Naive thymus-derived CD8-positive, alpha-beta T cell (primary cell): ENCODE measurements at regions not wholly inside any gene's neighbourhood (a gene's known extent, or its start where the extent isn't known, plus 50 kb on each side); places are given as distances from the start of the nearest gene placed in this dataset.

Experiments used
- ATAC-seq, 2 donors: fragments of 150-1000 bp; cut with Tn5 transposase in 1 of 2; sonication (Bioruptor Pico), chemical (Tn5 transposase) in 1 of 2; 1 replicate in 1 of 2; 2 replicates in 1 of 2; pipeline ENCODE4 v1.10.0; 2021; ENCODE audit warnings: mild to moderate bottlenecking in 2 of 2, moderate library complexity in 2 of 2
- POLR2A ChIA-PET: fragments of 350-600 bp; sonication (Branson Sonifier 250); formaldehyde crosslinking; loops from one replicate; lab custom pipeline; 2021; ENCODE audit warnings: antibody characterized with exemption; lab: Charles Lee
- DNase-seq, 10 donors: peaks; one replicate each; pipeline versions ENCODE4 v3.0.0 to v3.0.0-alpha.2; 2020 to 2022
- H3K27ac Mint-ChIP-seq, 10 donors: one replicate each; pipeline ENCODE4 v1.8.0; 2020 to 2022; ENCODE audit warnings: mild to moderate bottlenecking in 10 of 10, mixed read lengths in 10 of 10, moderate library complexity in 4 of 10, inconsistent platforms in 1 of 10
- H3K27me3 Mint-ChIP-seq, 5 donors: one replicate each; pipeline ENCODE4 v1.8.0; 2021 to 2022; ENCODE audit warnings: mixed read lengths in 5 of 5
- H3K36me3 Mint-ChIP-seq, 3 donors: one replicate each; pipeline ENCODE4 v1.8.0; 2020 to 2022; ENCODE audit warnings: mixed read lengths in 3 of 3, mild to moderate bottlenecking in 2 of 3, inconsistent platforms in 1 of 3
- H3K4me1 Mint-ChIP-seq, 4 donors: one replicate each; pipeline ENCODE4 v1.8.0; 2021 to 2022; ENCODE audit warnings: mixed read lengths in 4 of 4
- H3K4me3 Mint-ChIP-seq, 10 donors: one replicate each; pipeline ENCODE4 v1.8.0; 2020 to 2022; ENCODE audit warnings: mild to moderate bottlenecking in 10 of 10, mixed read lengths in 10 of 10, moderate library complexity in 6 of 10, inconsistent platforms in 1 of 10
- H3K9me3 Mint-ChIP-seq, 9 donors: one replicate each; pipeline ENCODE4 v1.8.0; 2020 to 2022; ENCODE audit warnings: mixed read lengths in 9 of 9, mild to moderate bottlenecking in 3 of 9, inconsistent platforms in 1 of 9, moderate library complexity in 1 of 9

DNA sequence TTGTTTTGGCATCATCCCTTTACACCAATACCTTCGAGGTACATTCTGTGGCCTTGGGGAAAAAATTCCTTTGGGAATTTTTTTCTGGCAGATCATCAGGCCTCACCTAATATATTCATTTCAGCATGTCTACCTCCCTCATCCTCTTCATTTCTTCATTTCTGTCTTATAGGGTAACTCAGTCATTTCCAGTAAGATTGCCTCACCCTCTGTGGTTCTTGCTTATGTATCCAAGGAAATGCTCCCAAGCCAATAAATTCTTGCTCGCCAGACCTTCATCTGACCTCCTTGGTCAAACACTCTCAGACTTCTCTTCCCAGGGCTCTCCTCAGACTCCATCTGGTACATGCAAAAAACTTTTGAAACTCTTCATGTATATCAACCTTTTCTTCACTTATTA lies 265.6 kb downstream of the TMX3 start:
- POLR2A ChIA-PET = no interaction called here
- Mint-ChIP-seq H3K36me3 (peaks cover 0 to 2% (median 0%) of the 10 kb centered on the region in 3 donors), H3K27me3 (peaks cover 2 to 12% (median 3%) of the 10 kb centered on the region in 5 donors), H3K27ac (no peak overlapping the region), H3K9me3 (peaks cover 0 to 4% (median 0%) of the 10 kb centered on the region in 9 donors), H3K4me1 (no peaks in the 10 kb centered on the region), H3K4me3 (no peak overlapping the region)
- ATAC-seq (no peak), DNase-seq (no peak)

DNA sequence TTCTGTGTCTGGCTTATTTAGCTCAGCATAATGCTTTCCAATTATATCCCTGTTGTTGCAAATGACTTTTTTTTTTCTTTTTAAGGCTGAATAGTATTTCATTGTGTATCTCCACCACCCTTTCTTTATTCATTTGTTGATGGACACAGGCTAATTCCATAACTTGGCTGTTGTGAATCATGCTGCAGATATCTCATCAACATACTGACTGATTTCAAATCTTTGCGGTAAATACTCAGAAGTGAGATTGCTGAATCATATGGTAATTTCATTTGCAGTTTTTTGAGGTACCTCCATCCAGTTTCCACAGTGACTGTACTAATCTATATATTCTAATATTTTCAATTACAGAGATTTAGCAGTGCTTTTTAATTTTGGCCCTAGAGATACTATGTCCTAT lies 266.2 kb downstream of the TMX3 start:
- no peak overlapping the region for H3K27ac Mint-ChIP-seq
- DNase-seq (no peak), ATAC-seq (no peak)
- POLR2A ChIA-PET = no interaction called here
- peaks cover 2 to 12% (median 3%) of the 10 kb centered on the region in 5 donors for H3K27me3 Mint-ChIP-seq
- H3K36me3 Mint-ChIP-seq = peaks cover 0 to 2% (median 0%) of the 10 kb centered on the region in 3 donors
- H3K9me3 Mint-ChIP-seq = peaks cover 0 to 6% (median 0%) of the 10 kb centered on the region in 9 donors
- no peaks in the 10 kb centered on the region for H3K4me1 Mint-ChIP-seq
- no peak overlapping the region for H3K4me3 Mint-ChIP-seq

DNA sequence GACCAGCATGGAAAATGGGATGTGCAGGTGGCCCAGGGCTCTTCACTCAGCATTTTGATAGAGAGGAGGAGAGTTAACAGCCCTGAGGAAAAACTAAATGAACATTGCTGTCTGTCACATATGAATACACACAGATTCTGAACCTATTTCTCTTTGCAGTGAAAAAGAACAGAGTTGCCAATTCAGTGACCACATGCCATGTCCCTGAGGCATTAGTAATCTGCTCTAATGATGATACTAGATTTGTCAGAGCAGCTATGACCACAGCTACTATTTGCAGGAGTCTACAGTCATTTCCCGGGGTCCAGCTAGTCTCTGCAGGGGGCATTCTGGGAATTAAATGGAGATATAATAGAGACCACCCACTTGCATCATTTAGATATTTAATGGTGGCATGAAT lies 267.6 kb downstream of the TMX3 start:
- Mint-ChIP-seq H3K27ac (no peak overlapping the region), H3K36me3 (peaks cover 0 to 2% (median 0%) of the 10 kb centered on the region in 3 donors), H3K9me3 (peaks cover 0 to 6% (median 0%) of the 10 kb centered on the region in 9 donors), H3K4me1 (no peaks in the 10 kb centered on the region), H3K27me3 (peaks cover 2 to 12% (median 3%) of the 10 kb centered on the region in 5 donors), H3K4me3 (no peak overlapping the region)
- no peak for DNase-seq
- POLR2A ChIA-PET = no interaction called here
- ATAC-seq = no peak

DNA sequence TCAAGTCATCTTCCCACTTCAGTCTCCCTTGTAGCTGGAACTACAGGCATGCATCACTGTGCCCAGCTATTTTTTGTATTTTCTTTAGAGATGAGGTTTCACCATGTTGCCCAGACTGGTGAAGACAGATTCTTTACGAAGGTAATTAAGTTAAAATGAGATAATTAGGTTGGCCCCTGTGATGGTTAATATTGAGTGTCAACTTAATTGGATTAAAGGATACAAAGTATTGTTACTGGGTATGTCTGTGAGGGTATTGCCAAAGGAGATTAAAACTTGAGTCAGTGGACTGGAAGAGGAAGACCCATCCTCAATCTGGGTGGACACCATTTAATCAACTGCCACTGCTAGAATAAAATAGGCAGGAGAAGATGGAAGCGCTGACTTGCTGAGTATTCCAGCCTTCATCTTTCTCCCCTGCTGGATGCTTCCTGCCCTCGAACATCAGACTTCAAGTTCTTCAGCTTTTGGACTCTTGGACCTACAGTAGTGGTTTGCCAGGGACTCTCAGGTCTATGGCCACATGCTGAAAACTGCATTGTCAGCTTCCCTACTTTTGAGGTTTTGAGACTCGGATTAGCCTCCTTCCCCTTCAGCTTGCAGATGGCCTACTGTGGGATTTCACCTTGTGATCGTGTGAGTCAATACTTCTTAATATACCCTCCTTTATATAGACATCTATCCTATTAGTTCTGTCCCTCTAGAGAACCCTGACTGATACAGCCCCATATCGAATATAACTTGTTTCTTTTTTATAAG lies 269.1 kb downstream of the TMX3 start:
- ATAC-seq (no peak), DNase-seq (no peak)
- H3K27me3 Mint-ChIP-seq = peaks cover 0 to 7% (median 3%) of the 10 kb centered on the region in 5 donors
- H3K9me3 Mint-ChIP-seq = peaks cover 0 to 6% (median 0%) of the 10 kb centered on the region in 9 donors
- POLR2A ChIA-PET = no interaction called here
- no peaks in the 10 kb centered on the region for H3K36me3 Mint-ChIP-seq
- H3K4me1 Mint-ChIP-seq = no peaks in the 10 kb centered on the region
- no peak overlapping the region for H3K27ac Mint-ChIP-seq
- no peak overlapping the region for H3K4me3 Mint-ChIP-seq

DNA sequence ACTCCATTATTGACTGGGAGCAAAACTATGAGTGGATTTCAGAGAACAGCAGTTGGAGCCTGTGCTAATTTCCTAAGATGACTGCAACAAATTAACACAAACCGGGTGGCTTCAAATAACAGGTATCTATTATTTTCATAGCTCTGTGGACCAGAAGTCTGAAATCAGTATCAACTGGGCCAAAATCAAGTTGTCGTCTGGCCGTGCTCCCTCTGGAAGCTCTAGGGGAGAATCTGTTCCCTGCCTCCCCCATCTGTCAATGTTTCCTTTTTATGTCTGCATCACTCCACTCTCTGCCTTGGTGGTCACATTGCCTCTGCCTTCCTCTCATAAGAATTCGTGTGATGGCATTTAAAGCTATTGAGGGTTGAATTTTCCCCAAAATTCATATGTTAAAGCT lies 269.8 kb downstream of the TMX3 start:
- H3K4me3 Mint-ChIP-seq = no peak overlapping the region
- H3K4me1 Mint-ChIP-seq = no peaks in the 10 kb centered on the region
- H3K27me3 Mint-ChIP-seq = peaks cover 0 to 7% (median 0%) of the 10 kb centered on the region in 5 donors
- H3K36me3 Mint-ChIP-seq = no peaks in the 10 kb centered on the region
- H3K27ac Mint-ChIP-seq = no peak overlapping the region
- POLR2A ChIA-PET = no interaction called here
- no peak for DNase-seq
- H3K9me3 Mint-ChIP-seq = peaks cover 0 to 6% (median 0%) of the 10 kb centered on the region in 9 donors
- ATAC-seq = no peak

DNA sequence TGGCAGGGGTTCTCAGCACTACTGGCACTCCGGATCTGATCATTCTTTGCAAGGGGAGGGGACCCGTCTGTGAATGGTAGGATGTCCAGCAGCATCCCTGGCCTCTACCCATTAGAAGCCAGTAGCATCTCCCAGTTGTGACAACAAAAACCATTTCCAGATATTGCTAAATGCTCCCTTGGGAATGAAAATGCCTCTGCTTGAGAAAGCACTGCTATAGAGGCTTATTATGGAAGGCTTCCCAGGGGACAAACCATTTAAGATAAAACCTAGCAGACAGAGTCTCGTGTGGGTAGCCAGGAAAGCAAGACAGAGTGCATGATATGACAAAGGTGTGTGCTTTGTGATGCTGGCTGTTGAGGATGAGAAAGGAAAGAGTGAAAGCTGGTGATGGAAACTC lies 273.7 kb downstream of the TMX3 start:
- POLR2A ChIA-PET = no interaction called here
- Mint-ChIP-seq H3K9me3 (peaks cover 0 to 15% (median 2%) of the 10 kb centered on the region in 9 donors), H3K4me3 (no peak overlapping the region), H3K36me3 (no peaks in the 10 kb centered on the region), H3K4me1 (no peaks in the 10 kb centered on the region), H3K27me3 (peaks cover 0 to 6% (median 0%) of the 10 kb centered on the region in 5 donors), H3K27ac (no peak overlapping the region)
- ATAC-seq = no peak
- no peak for DNase-seq

DNA sequence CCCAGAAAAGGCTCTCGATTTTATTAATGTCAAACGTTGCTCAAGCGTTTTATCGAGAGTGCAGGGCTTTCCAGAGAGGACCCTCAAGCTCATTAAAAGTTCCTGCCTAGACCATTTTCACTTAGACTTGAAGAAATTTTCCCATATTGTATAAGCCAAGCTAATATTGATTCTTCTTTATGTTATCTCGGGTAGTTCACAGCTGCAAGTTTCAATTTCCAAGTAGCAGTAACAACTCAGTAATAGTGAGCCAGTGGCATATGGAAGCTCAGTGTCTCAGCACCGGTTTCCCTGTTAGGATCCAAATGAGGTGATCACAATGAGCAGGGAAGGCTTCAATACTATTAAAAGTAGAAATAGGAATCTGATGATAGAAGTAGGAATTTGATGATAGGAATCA lies 274.5 kb downstream of the TMX3 start:
- Mint-ChIP-seq H3K4me3 (no peak overlapping the region), H3K27me3 (peaks cover 0 to 6% (median 0%) of the 10 kb centered on the region in 5 donors), H3K36me3 (no peaks in the 10 kb centered on the region), H3K9me3 (peaks cover 0 to 16% (median 2%) of the 10 kb centered on the region in 9 donors), H3K27ac (no peak overlapping the region), H3K4me1 (no peaks in the 10 kb centered on the region)
- ATAC-seq = no peak
- no peak for DNase-seq
- POLR2A ChIA-PET = no interaction called here

DNA sequence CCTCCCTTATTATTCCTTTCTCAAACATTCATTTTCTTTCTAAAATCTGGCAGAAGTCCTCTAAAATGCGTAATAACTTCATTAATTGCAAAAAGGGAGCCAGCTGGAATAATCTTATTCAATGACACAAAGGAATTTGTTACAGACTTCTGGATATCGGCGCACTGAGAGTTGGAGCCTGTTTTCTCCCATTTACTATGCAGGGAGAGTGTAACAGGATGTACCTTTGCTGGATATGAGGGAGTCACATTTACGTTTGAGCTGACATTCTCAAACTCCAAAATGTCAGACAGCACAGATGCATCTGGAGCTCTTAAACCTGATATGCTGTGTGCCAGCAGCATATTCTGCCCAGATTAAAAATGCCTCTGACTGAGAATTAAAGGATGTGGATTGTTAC lies 275.3 kb downstream of the TMX3 start:
- Mint-ChIP-seq H3K9me3 (peaks cover 0 to 16% (median 2%) of the 10 kb centered on the region in 9 donors), H3K36me3 (no peaks in the 10 kb centered on the region), H3K4me3 (no peak overlapping the region), H3K27ac (no peak overlapping the region), H3K27me3 (peaks cover 0 to 6% (median 0%) of the 10 kb centered on the region in 5 donors), H3K4me1 (no peaks in the 10 kb centered on the region)
- DNase-seq (no peak), ATAC-seq (no peak)
- POLR2A ChIA-PET = no interaction called here

DNA sequence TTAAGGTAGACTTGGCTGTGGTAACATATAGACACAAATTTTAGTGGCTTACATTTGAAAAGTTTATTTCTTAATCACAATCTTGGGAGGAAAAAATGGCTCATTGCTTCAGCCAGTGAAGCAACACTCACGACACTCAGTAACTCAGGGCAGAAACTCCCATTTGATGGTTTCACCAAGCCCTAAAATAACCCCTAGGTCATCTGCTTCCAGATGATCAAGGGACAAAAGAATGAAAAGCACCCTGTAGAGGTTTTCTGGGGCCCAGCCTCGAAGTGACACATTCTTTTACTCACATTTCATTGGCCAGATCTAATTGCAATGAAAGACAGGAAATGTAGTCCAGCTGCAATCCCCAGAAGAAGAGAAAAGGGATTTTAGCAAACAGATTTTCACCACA lies 275.9 kb downstream of the TMX3 start:
- Mint-ChIP-seq H3K4me3 (no peak overlapping the region), H3K4me1 (no peaks in the 10 kb centered on the region), H3K36me3 (no peaks in the 10 kb centered on the region), H3K27ac (no peak overlapping the region), H3K27me3 (peaks cover 0 to 3% (median 0%) of the 10 kb centered on the region in 5 donors), H3K9me3 (peaks cover 0 to 16% (median 2%) of the 10 kb centered on the region in 9 donors)
- DNase-seq = no peak
- ATAC-seq = no peak
- POLR2A ChIA-PET = no interaction called here

DNA sequence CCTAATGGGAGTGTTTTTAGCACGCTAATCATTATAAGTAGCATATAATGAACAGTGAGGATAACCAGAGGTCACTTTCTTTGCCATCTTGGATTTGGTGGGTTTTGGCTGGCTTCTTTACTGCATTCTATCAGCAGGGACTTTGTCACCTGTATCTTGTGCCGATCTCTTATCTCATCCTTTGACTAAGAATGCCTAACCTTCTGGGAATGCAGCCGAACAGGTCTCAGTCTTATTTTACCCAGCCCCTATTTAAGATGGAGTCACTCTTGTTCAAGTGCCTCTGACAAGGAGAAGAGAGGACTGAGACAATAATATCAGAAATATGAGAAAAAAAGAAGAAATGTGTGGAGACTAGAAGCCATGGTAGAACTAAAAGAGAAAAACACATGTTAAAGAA lies 276.4 kb downstream of the TMX3 start:
- POLR2A ChIA-PET = no interaction called here
- no peaks in the 10 kb centered on the region for H3K36me3 Mint-ChIP-seq
- no peak overlapping the region for H3K4me3 Mint-ChIP-seq
- H3K4me1 Mint-ChIP-seq = no peaks in the 10 kb centered on the region
- no peak for DNase-seq
- no peak overlapping the region for H3K27ac Mint-ChIP-seq
- H3K9me3 Mint-ChIP-seq = peaks cover 0 to 16% (median 2%) of the 10 kb centered on the region in 9 donors
- no peak for ATAC-seq
- H3K27me3 Mint-ChIP-seq = peaks cover 0 to 3% (median 0%) of the 10 kb centered on the region in 5 donors

DNA sequence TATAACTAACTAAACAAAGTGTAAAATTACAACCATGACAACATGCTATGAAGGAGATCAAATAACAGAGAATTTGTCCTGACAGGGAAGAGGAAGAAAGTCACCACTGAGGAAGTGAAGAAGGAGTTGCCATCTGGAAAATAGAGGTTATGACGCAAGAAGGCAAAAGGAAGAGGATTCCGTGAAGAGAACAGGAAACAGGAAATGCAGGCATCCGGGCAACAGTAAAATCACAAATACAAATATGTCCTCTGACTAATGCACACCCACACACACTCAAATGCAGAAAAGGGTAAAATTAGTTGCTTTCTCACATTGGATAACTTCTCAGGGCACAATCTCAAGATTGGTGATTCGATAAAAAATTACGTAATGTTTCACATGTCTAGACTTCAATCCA lies 278.4 kb downstream of the TMX3 start:
- Mint-ChIP-seq H3K9me3 (peaks cover 0 to 16% (median 2%) of the 10 kb centered on the region in 9 donors), H3K36me3 (no peaks in the 10 kb centered on the region), H3K27me3 (peaks cover 0 to 3% (median 0%) of the 10 kb centered on the region in 5 donors), H3K27ac (no peak overlapping the region), H3K4me3 (no peak overlapping the region), H3K4me1 (no peaks in the 10 kb centered on the region)
- DNase-seq (no peak), ATAC-seq (no peak)
- POLR2A ChIA-PET = no interaction called here

DNA sequence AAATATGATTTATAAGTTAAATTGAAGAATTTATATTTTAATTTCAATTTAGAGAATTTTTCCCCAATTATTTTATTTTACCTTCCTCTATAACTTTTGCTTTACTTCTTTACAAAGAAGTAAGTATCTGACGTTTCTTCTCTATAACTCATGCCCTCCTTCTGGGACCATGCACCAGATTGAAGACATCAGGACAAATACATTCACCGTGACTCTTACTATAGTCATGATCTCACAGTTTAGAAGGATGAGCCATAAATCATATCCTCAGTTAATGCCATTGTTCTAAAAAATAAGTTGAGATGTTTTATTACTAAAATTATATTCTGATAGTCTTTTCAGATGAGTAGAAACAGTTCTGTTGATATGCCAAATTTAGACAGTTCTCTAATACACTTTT lies 279.3 kb downstream of the TMX3 start:
- H3K27ac Mint-ChIP-seq = no peak overlapping the region
- peaks cover 0 to 3% (median 0%) of the 10 kb centered on the region in 5 donors for H3K27me3 Mint-ChIP-seq

DNA sequence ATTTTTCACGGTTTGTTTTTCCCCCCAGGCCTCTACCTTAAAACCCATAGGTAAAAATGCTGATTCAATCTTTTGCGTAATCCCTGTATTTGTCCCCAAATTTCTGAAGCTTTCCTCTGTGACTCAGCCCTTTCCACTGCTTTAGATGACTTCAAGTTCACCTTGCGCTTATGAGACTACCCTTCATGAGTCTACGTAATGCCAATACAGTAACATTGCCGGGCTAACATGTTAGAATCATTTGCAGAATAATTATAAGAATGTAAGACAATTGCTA lies 283.0 kb downstream of the TMX3 start:
- Mint-ChIP-seq H3K36me3 (no peaks in the 10 kb centered on the region), H3K27me3 (peaks cover 0 to 3% (median 0%) of the 10 kb centered on the region in 5 donors), H3K9me3 (peaks cover 0 to 5% (median 0%) of the 10 kb centered on the region in 9 donors), H3K4me1 (no peaks in the 10 kb centered on the region), H3K27ac (no peak overlapping the region), H3K4me3 (no peak overlapping the region)
- no peak for ATAC-seq
- POLR2A ChIA-PET = no interaction called here
- no peak for DNase-seq

More for the DNA sequence above, 279.3 kb downstream of the TMX3 start:
- H3K9me3 Mint-ChIP-seq = peaks cover 0 to 16% (median 2%) of the 10 kb centered on the region in 9 donors
- ATAC-seq (no peak), DNase-seq (no peak)
- no peaks in the 10 kb centered on the region for H3K4me1 Mint-ChIP-seq
- POLR2A ChIA-PET = no interaction called here
- H3K36me3 Mint-ChIP-seq = no peaks in the 10 kb centered on the region
- no peak overlapping the region for H3K4me3 Mint-ChIP-seq
